Colonic mucosa (tissue), 4 donors: ENCODE measurements at regions not wholly inside any gene's neighbourhood (a gene's known extent, or its start where the extent isn't known, plus 50 kb on each side); places are given as distances from the start of the nearest gene placed in this dataset.
"Not testable (repeated sequence)": the region's sequence is repeated elsewhere in the genome, so short reads cannot be mapped to it uniquely, and the experiment has no call there.

Source experiments
- DNase-seq: peaks from one replicate; pipeline ENCODE4 v3.0.0-alpha.2; 2020
- H3K27ac ChIP-seq: fragments of 200-600 bp; one replicate; pipeline ENCODE4 v1.8.0; 2021
- H3K27me3 ChIP-seq: fragments of 200-600 bp; one replicate; pipeline ENCODE4 v1.8.0; 2021
- H3K36me3 ChIP-seq: fragments of 200-600 bp; one replicate; pipeline ENCODE4 v1.8.0; 2021
- H3K4me1 ChIP-seq: fragments of 200-600 bp; one replicate; pipeline ENCODE4 v1.8.0; 2021; ENCODE audit warnings: mild to moderate bottlenecking
- H3K4me3 ChIP-seq: fragments of 200-600 bp; one replicate; pipeline ENCODE4 v1.8.0; 2021
- H3K9ac ChIP-seq, 2 donors: one replicate each; pipeline ENCODE4 v1.7.0; 2013; ENCODE audit warnings: control low read depth in 2 of 2, low read depth in 2 of 2, low read length in 2 of 2
- H3K9me3 ChIP-seq: fragments of 200-600 bp; one replicate; pipeline ENCODE4 v1.8.0; 2021
- intact Hi-C: fragments of 100-400 bp; cut with DNase I; formaldehyde crosslinking; loops from one replicate; pipeline ENCODE4 v1.14.1; 2022
- TF ChIP-seq, protein P1 (sequence below): fragments of 200-600 bp; IDR thresholded peaks from one replicate; pipeline ENCODE4 v1.8.0; 2022; ENCODE audit warnings: antibody characterized with exemption, mild to moderate bottlenecking
- donor health status: healthy.
- donor health status: DM: no; HTN: no; CAD: no.
- donor health status: DM: no; HTN: no; CAD: no.

DNA sequence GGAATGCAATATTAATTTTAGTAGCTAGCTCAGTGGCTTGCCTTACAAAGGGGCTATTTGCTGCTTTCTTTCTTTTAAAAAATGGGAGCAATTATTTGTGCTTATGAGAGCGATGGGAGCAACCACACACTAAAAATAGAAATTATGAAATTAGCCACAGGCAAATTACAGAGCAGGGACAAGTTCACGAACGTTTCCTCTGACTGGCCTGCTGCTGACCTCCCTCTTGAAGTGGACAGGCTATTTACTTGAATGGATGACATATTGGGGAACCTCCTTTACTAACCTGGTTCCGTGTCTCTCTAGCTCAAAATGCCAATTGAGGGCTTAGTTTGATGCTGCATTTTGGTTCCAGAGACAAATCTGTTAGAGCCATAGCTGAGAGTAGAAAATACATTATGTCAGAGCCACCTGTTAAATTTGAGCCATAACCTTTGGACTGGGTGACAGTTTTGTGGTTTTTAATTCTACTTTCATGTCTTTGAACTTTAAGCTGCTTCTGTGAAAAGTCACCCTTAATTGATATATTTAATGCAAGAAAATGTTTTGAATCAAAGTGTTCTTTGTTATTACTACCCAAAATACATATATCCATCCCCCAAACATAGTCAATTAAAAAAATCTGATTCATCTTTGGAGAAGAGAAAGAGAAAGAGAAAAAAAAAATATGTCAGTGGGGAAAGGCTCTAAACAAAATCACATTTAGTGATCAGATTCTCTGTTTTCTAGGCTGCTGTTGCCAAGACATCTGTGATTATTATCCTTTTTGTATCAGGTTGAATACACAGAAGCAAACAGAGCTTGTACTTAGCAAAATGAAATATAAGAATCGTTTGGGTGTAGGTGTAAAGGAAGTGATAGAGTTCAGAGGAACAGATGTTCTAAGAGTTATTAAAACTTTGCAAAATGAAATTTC, 351.9 kb downstream of the ADGRL2 start:
- intact Hi-C loops = no loop called here
- Histone ChIP-seq H3K9me3 (no peaks in the 10 kb centered on the region), H3K36me3 (no peaks in the 10 kb centered on the region), H3K9ac (no peak overlapping the region), H3K27me3 (no peaks in the 10 kb centered on the region), H3K4me3 (no peak overlapping the region), H3K4me1 (no peaks in the 10 kb centered on the region), H3K27ac (no peak overlapping the region)
- TF ChIP-seq, protein P1, sequence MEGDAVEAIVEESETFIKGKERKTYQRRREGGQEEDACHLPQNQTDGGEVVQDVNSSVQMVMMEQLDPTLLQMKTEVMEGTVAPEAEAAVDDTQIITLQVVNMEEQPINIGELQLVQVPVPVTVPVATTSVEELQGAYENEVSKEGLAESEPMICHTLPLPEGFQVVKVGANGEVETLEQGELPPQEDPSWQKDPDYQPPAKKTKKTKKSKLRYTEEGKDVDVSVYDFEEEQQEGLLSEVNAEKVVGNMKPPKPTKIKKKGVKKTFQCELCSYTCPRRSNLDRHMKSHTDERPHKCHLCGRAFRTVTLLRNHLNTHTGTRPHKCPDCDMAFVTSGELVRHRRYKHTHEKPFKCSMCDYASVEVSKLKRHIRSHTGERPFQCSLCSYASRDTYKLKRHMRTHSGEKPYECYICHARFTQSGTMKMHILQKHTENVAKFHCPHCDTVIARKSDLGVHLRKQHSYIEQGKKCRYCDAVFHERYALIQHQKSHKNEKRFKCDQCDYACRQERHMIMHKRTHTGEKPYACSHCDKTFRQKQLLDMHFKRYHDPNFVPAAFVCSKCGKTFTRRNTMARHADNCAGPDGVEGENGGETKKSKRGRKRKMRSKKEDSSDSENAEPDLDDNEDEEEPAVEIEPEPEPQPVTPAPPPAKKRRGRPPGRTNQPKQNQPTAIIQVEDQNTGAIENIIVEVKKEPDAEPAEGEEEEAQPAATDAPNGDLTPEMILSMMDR = no peak
- no peak for DNase-seq

DNA sequence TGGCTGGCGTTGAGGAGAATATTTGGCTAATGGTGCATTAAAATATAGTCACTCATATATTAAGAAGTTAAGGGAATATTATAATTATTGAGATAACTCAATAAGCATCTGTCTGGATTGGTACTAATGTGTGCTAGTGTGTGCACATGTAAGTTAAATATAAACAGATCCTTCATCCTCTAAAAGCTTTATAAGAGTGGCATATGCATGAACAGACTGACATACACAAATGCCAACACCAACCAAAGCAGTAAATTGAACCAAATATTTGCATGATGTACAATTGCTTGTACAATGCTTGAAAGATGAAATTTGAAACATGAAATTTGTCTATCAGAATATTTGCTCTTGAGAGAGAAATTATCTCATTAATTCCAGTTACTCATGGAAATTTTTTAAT, 344.9 kb downstream of the ADGRL2 start:
- Histone ChIP-seq H3K4me3 (no peak overlapping the region), H3K27ac (no peak overlapping the region), H3K9ac (no peak overlapping the region), H3K9me3 (no peaks in the 10 kb centered on the region), H3K4me1 (no peaks in the 10 kb centered on the region), H3K27me3 (no peaks in the 10 kb centered on the region), H3K36me3 (no peaks in the 10 kb centered on the region)
- DNase-seq = no peak
- intact Hi-C loops = no loop called here
- TF ChIP-seq, protein P1 = no peak

DNA sequence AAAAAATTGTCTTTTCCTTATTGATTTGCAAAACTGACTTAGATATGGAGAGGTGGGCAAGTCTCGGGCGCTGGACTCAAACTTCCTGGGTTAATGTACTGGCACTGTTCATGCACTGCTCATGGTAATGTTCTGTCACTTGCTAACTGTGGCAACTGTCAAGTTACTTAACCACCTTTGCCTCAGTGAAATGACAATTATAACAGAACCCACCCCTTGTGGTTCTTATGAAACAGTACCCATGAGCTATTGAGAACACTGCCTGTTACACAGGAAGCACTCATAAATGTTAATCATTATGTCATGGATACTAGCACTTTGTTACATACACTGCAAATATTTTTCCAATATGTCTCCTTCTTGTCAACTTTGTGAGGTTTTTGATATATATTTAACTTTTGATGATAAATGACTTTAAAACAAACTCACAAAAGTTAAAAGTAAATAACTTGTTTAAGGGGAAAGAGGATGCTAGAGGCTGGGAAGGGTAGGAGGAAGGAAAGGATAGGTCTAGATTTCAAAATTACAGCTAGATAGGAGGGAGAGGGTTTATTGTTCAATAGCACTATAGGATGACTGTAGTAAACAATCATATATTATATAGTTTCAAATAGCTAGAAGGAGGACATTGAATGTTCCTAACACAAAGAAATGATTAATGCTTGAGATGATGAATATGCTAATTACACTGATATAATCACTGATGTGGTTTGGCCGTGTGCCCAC, 342.5 kb downstream of the ADGRL2 start:
- no peak overlapping the region for H3K9ac ChIP-seq
- no peaks in the 10 kb centered on the region for H3K27me3 ChIP-seq
- H3K27ac ChIP-seq = no peak overlapping the region
- H3K4me1 ChIP-seq = no peaks in the 10 kb centered on the region
- H3K4me3 ChIP-seq = no peak overlapping the region
- no peaks in the 10 kb centered on the region for H3K9me3 ChIP-seq
- intact Hi-C loops = no loop called here
- DNase-seq = no peak
- H3K36me3 ChIP-seq = no peaks in the 10 kb centered on the region
- TF ChIP-seq, protein P1 = no peak

DNA sequence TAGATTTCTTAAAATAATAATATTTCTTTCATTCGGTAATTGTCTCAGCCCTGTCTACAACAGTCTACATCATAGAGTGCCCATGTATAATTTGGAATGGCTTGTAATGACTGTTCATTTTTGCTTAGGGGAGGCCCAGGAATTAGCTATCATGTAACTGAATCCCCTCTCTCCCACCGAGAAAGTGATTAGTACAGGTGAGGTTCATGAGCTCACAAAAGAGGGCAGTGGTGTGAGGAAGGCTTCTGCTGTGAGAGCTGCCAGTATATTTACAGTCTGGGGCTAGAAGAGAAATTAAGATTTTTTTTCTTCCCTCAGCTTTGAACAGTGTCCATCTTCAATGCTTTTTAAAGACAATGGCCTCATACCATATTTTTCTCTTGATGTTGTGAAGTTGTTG, 340.7 kb downstream of the ADGRL2 start:
- Histone ChIP-seq H3K9ac (no peak overlapping the region), H3K4me1 (no peaks in the 10 kb centered on the region), H3K36me3 (no peaks in the 10 kb centered on the region), H3K9me3 (no peaks in the 10 kb centered on the region), H3K4me3 (no peak overlapping the region), H3K27me3 (no peaks in the 10 kb centered on the region), H3K27ac (no peak overlapping the region)
- no peak for DNase-seq
- TF ChIP-seq, protein P1 = no peak
- intact Hi-C loops = no loop called here

DNA sequence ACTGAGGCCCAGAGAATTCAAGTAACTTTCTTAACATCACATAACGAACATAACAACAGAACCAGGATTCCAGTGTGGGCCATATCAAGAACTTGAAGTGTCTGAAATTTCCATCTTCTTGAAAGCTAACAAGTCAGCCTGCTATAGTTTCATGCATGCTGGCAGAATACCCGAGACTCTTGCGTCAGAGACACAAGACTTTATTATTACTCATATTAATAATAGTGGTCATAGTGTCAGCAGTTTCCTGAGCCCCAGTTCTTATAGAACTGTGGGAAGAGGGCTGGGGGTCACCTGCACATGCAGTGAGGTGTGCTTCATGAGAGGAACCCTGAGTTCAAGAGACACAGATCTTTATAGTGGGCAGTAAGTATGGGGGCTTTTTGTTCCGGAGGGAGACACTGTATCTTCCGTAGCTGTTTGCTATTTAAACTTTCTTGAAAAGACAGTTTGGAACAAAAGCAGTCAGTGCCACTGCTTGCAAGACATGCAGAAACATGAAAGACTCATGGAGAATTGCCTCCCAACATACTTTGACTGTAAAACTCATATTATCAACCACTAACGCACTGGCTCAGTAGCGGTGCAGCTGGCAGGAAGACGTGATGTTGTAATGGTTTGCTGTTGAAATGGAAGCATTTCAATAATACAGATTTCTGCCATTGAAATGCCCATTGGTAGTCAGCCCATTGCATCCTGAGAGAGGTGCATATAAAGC, 339.2 kb downstream of the ADGRL2 start:
- Histone ChIP-seq H3K36me3 (no peaks in the 10 kb centered on the region), H3K9ac (no peak overlapping the region), H3K9me3 (no peaks in the 10 kb centered on the region), H3K4me1 (no peaks in the 10 kb centered on the region), H3K4me3 (no peak overlapping the region), H3K27ac (no peak overlapping the region), H3K27me3 (no peaks in the 10 kb centered on the region)
- TF ChIP-seq, protein P1 = no peak
- DNase-seq = no peak
- intact Hi-C loops = no loop called here

DNA sequence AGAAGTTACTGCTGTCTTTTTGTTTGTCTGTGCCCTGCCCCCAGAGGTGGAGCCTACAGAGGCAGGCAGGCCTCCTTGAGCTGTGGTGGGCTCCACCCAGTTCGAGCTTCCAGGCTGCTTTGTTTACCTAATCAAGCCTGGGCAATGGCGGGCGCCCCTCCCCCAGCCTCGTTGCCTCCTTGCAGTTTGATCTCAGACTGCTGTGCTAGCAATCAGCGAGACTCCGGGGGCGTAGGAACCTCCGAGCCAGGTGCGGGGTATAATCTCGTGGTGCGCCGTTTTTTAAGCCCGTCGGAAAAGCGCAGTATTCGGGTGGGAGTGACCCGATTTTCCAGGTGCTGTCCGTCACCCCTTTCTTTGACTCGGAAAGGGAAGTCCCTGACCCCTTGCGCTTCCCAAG, 335.6 kb downstream of the ADGRL2 start:
- H3K4me1 ChIP-seq, H3K36me3 ChIP-seq, H3K9ac ChIP-seq, H3K9me3 ChIP-seq, H3K27ac ChIP-seq, DNase-seq, intact Hi-C loops, H3K27me3 ChIP-seq, H3K4me3 ChIP-seq: not testable (repeated sequence)
